ENCODE measurements at regions not wholly inside any gene's neighbourhood (a gene's known extent, or its start where the extent isn't known, plus 50 kb on each side); places are given as distances from the start of the nearest gene placed in this dataset.

DNA sequence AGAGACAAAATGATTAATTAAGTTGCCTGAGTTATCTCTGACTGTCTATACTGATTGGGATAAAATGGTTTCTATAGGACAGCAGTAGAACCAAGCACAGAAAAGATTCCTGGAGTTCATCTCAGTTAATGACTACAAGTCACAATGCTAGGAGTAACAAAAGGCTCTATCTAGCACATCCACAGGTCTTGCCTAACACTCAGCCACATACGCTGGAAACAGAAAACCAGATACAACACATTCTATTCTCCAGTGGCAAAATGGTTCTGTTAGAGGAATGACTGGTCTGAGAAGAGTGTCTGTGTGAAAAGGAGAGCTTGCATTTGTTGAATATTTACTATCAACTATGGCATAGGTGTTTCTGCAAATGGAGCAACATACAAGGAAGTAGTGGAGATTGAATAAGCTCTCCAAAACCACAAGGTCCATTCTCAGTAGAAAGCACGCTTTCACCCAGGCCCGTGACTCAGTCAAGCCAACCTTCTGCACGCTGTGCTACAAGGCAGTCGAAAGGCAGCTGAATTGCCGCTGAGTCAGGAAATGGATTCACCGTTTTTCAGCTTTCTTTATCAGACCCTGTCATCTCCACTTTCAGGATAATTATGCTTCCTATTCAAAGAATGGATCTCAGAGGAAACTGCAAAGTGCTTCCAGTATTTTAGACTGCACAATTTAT, 761.5 kb downstream of the EFNB2 start:
- TF ChIP-seq, protein P1, sequence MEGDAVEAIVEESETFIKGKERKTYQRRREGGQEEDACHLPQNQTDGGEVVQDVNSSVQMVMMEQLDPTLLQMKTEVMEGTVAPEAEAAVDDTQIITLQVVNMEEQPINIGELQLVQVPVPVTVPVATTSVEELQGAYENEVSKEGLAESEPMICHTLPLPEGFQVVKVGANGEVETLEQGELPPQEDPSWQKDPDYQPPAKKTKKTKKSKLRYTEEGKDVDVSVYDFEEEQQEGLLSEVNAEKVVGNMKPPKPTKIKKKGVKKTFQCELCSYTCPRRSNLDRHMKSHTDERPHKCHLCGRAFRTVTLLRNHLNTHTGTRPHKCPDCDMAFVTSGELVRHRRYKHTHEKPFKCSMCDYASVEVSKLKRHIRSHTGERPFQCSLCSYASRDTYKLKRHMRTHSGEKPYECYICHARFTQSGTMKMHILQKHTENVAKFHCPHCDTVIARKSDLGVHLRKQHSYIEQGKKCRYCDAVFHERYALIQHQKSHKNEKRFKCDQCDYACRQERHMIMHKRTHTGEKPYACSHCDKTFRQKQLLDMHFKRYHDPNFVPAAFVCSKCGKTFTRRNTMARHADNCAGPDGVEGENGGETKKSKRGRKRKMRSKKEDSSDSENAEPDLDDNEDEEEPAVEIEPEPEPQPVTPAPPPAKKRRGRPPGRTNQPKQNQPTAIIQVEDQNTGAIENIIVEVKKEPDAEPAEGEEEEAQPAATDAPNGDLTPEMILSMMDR (IDR thresholded peaks at IDR 0.05), result no peak
- TF ChIP-seq POLR2A (IDR thresholded peaks at IDR 0.05), result no peak

Data from right lobe of liver (tissue), 4 donors.